Esophagus mucosa (tissue), 1 donor: ENCODE measurements at regions not wholly inside any gene's neighbourhood (a gene's known extent, or its start where the extent isn't known, plus 50 kb on each side); places are given as distances from the start of the nearest gene placed in this dataset.
"Not testable (repeated sequence)": the region's sequence is repeated elsewhere in the genome, so short reads cannot be mapped to it uniquely, and the experiment has no call there.

ENCODE experiments used
- ATAC-seq: fragments of 200-7000 bp; cut with Tn5 transposase; one replicate; pipeline ENCODE4 v1.9.1; 2020
- donor health status: DM: yes; HTN: yes; CAD: no.

- ATAC-seq = no peak
These were observed 116.8 kb upstream of the BEND6 start for GRCh38 chr6:56838016-56838555.

GRCh38 chr6:56837322-56837894 is 117.5 kb upstream of the BEND6 start:
- ATAC-seq = no peak

GRCh38 chr6:56835612-56836011 is 119.3 kb upstream of the BEND6 start:
- ATAC-seq = no peak

- ATAC-seq = no peak
These were observed 121.0 kb upstream of the BEND6 start for GRCh38 chr6:56833873-56834272.

GRCh38 chr6:56833127-56833791 is 121.6 kb upstream of the BEND6 start:
- no peak for ATAC-seq

- no peak for ATAC-seq
These were observed 122.7 kb upstream of the BEND6 start for GRCh38 chr6:56832225-56832624.

- no peak for ATAC-seq
These were observed 123.6 kb upstream of the BEND6 start for GRCh38 chr6:56831334-56831733.

GRCh38 chr6:56827908-56828649 is 126.8 kb upstream of the BEND6 start:
- no peak for ATAC-seq

GRCh38 chr6:56824431-56824830 is 130.5 kb upstream of the BEND6 start:
- ATAC-seq = not testable (repeated sequence)

- no peak for ATAC-seq
These were observed 133.9 kb upstream of the BEND6 start for GRCh38 chr6:56821005-56821432.

- ATAC-seq = no peak
These were observed 134.8 kb upstream of the BEND6 start for GRCh38 chr6:56820060-56820459.

GRCh38 chr6:56819604-56820003 is 135.3 kb upstream of the BEND6 start:
- no peak for ATAC-seq

GRCh38 chr6:56816370-56816769 is 138.5 kb upstream of the BEND6 start:
- no peak for ATAC-seq

- ATAC-seq = no peak
These were observed 139.5 kb upstream of the BEND6 start for GRCh38 chr6:56815436-56815835.

- ATAC-seq = no peak
These were observed 140.1 kb upstream of the BEND6 start for GRCh38 chr6:56814802-56815201.

GRCh38 chr6:56814308-56814707 is 140.6 kb upstream of the BEND6 start:
- no peak for ATAC-seq

GRCh38 chr6:56812851-56813250 is 142.1 kb upstream of the BEND6 start:
- not testable (repeated sequence) for ATAC-seq

GRCh38 chr6:56808871-56809359 is 146.0 kb upstream of the BEND6 start:
- no peak for ATAC-seq

- no peak for ATAC-seq
These were observed 146.9 kb upstream of the BEND6 start for GRCh38 chr6:56807989-56808337.

GRCh38 chr6:56807326-56807988 is 147.4 kb upstream of the BEND6 start:
- ATAC-seq = no peak

- no peak for ATAC-seq
These were observed 148.5 kb upstream of the BEND6 start for GRCh38 chr6:56806368-56806767.

GRCh38 chr6:56804996-56805395 is 149.9 kb upstream of the BEND6 start:
- no peak for ATAC-seq

- no peak for ATAC-seq
These were observed 151.3 kb upstream of the BEND6 start for GRCh38 chr6:56803594-56803993.
